ENCODE measurements at regions not wholly inside any gene's neighbourhood (a gene's known extent, or its start where the extent isn't known, plus 50 kb on each side); places are given as distances from the start of the nearest gene placed in this dataset.

GRCh38 chr2:12271589-12271984 is 445.1 kb upstream of the TRIB2 start:
- WGBS = 76% methylated on average over 1 of the region's 1 CpG

DNA sequence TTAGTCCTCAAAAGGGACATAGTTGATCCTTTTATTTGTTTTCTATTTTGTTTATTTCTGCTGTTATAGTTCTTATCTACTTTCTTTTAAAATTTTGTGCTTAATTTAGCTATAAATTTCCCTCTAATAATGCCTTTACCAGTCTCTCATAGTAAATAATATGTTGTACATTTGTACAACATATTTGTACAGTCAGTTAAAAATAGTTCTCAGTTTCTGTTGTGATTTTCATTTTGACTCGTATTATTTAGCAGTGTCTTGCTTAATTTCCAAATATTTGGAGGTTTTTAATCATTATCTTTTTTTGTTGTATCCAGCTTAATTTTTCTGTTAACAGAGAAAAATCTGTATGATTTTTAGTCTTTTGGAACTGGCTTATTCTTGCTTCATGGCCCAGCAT is 443.6 kb upstream of the TRIB2 start:
- H3K4me3 ChIP-seq = no peak overlapping the region
- DNase-seq (ENCODE audit: low spot score) = no peak
- H3K27ac ChIP-seq = no peak overlapping the region
- intact Hi-C loops (cut with DNase I) = no loop called here
- H3K9me3 ChIP-seq = no peaks in the 10 kb centered on the region
- H3K4me1 ChIP-seq (replicated peaks) = peaks cover 3% of the 10 kb centered on the region
- WGBS = 40% methylated on average over 1 of the region's 1 CpG
- H3K27me3 ChIP-seq (replicated peaks; ENCODE audit: insufficient read depth) = no peaks in the 10 kb centered on the region
- no peaks in the 10 kb centered on the region for H3K36me3 ChIP-seq
- TF ChIP-seq CTCF (IDR thresholded peaks at IDR 0.05) (no peak), POLR2A (IDR thresholded peaks at IDR 0.05) (no peak), POLR2AphosphoS5 (IDR thresholded peaks at IDR 0.05) (no peak)

More at GRCh38 chr2:12271589-12271984, 445.1 kb upstream of the TRIB2 start:
- H3K36me3 ChIP-seq = no peaks in the 10 kb centered on the region
- no peak overlapping the region for H3K4me3 ChIP-seq
- no peak for DNase-seq (ENCODE audit: low spot score)
- no peaks in the 10 kb centered on the region for H3K9me3 ChIP-seq
- TF ChIP-seq POLR2AphosphoS5 (IDR thresholded peaks at IDR 0.05) (no peak), CTCF (IDR thresholded peaks at IDR 0.05) (no peak), POLR2A (IDR thresholded peaks at IDR 0.05) (no peak)
- H3K27me3 ChIP-seq (replicated peaks; ENCODE audit: insufficient read depth) = no peaks in the 10 kb centered on the region
- peaks cover 3% of the 10 kb centered on the region for H3K4me1 ChIP-seq (replicated peaks)
- intact Hi-C loops (cut with DNase I) = no loop called here
- H3K27ac ChIP-seq = no peak overlapping the region

GRCh38 chr2:12274591-12274990 is 442.1 kb upstream of the TRIB2 start:
- H3K4me1 ChIP-seq (replicated peaks) = no peaks in the 10 kb centered on the region
- DNase-seq (ENCODE audit: low spot score) = no peak
- WGBS = 96% methylated on average over 1 of the region's 1 CpG
- intact Hi-C loops (cut with DNase I) = no loop called here
- H3K4me3 ChIP-seq = no peak overlapping the region
- H3K27me3 ChIP-seq (replicated peaks; ENCODE audit: insufficient read depth) = no peaks in the 10 kb centered on the region
- H3K36me3 ChIP-seq = no peaks in the 10 kb centered on the region
- no peaks in the 10 kb centered on the region for H3K9me3 ChIP-seq
- TF ChIP-seq CTCF (IDR thresholded peaks at IDR 0.05) (no peak), POLR2AphosphoS5 (IDR thresholded peaks at IDR 0.05) (no peak), POLR2A (IDR thresholded peaks at IDR 0.05) (no peak)
- H3K27ac ChIP-seq = no peak overlapping the region

DNA sequence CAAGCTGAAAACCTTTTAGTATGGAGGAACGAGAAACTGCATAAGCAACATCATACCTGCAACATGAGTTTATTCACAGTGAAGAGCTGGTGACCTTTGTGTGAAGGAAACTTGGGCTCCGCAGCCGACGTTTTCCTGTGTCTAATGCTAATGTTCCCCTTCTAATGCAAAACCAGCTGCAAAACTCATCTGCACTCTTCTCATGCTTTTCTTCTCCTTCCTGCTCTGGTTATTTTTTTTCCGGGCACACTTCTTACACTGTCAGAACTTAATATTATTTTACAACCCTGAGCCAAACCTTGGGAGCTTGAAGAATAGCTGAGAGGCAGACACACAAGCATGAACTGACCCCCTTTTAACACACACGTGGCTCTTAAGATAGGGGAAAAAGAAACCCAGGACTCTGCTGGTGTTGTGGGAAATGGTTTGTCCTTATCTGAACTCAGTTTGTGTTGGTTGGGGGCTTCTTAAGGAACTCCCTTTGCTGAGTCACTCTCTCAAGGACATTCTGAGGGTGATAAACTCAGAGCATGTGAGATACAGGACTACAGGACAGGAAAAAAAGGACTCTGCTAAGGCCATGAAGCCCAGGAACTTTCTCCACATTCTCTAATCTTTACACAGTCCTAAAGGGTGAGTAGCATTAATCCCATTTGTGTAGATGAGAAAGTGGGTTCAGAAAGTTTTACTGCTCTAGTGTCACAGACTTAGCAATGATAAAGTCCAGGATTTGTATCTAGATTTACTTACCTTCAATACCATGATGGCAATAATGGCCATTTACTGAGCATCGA is 439.3 kb upstream of the TRIB2 start:
- Histone ChIP-seq H3K4me1 (replicated peaks) (no peaks in the 10 kb centered on the region), H3K9me3 (no peaks in the 10 kb centered on the region), H3K27ac (no peak overlapping the region), H3K27me3 (replicated peaks; ENCODE audit: insufficient read depth) (no peaks in the 10 kb centered on the region), H3K36me3 (no peaks in the 10 kb centered on the region), H3K4me3 (no peak overlapping the region)
- no peak for DNase-seq (ENCODE audit: low spot score)
- WGBS = 80% methylated on average over 7 of the region's 7 CpGs
- no peak for TF ChIP-seq POLR2A (IDR thresholded peaks at IDR 0.05)
- no peak for TF ChIP-seq POLR2AphosphoS5 (IDR thresholded peaks at IDR 0.05)
- no peak for TF ChIP-seq CTCF (IDR thresholded peaks at IDR 0.05)
- intact Hi-C loops (cut with DNase I) = no loop called here

- no peaks in the 10 kb centered on the region for H3K9me3 ChIP-seq
- WGBS = 89% methylated on average over 4 of the region's 4 CpGs
- no peaks in the 10 kb centered on the region for H3K36me3 ChIP-seq
- no peak overlapping the region for H3K4me3 ChIP-seq
- intact Hi-C loops (cut with DNase I) = no loop called here
- no peaks in the 10 kb centered on the region for H3K27me3 ChIP-seq (replicated peaks; ENCODE audit: insufficient read depth)
- H3K4me1 ChIP-seq (replicated peaks) = no peaks in the 10 kb centered on the region
- DNase-seq (ENCODE audit: low spot score) = no peak
- H3K27ac ChIP-seq = no peak overlapping the region
- TF ChIP-seq POLR2AphosphoS5 (IDR thresholded peaks at IDR 0.05) = no peak
- no peak for TF ChIP-seq POLR2A (IDR thresholded peaks at IDR 0.05)
- no peak for TF ChIP-seq CTCF (IDR thresholded peaks at IDR 0.05)
Measured at GRCh38 chr2:12278217-12278750, 438.5 kb upstream of the TRIB2 start.
